AG10803 (cell line): ENCODE measurements at regions not wholly inside any gene's neighbourhood (a gene's known extent, or its start where the extent isn't known, plus 50 kb on each side); places are given as distances from the start of the nearest gene placed in this dataset.
A peak's percentile ranks its signal among the peaks of the same experiment; 100 is the strongest.

ENCODE experiments used
- DNase-seq: peaks from one replicate; pipeline ENCODE4 v3.0.0; 2010; ENCODE audit warnings: low read depth
- H3K4me3 ChIP-seq: 2 replicates; pipeline ENCODE4 v1.5.1; 2011; ENCODE audit warnings: mild to moderate bottlenecking, low read length, control low read depth
- CTCF ChIP-seq: conservative IDR thresholded peaks from 2 replicates; pipeline ENCODE4 v1.5.1; 2011; ENCODE audit warnings: mild to moderate bottlenecking, low read length, control low read depth, inconsistent platforms

DNA sequence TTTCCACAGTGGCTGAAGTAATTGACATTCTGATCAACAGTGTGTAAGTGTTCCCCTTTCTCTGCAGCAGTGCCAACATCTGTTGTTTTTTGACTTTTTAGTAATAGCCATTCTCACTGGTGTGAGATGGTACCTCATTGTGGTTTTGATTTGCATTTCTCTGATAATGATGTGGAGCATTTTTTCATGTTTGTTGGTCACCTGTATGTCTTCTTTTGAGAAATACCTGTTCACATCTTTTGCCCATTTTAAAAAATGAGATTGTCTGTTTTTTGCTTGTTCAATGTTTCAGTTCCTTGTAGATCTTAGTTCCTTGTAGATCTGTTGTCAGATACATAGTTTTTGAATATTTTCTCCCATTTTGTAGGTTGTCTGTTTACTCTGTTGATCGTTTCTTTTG lies 162.5 kb upstream of the PITX1 start:
- no peak overlapping the region for H3K4me3 ChIP-seq
- no peak for DNase-seq
- no peak for TF ChIP-seq CTCF

- no peak overlapping the region for H3K4me3 ChIP-seq
- no peak for TF ChIP-seq CTCF
- DNase-seq = peak; percentile 47
Observed at GRCh38 chr5:135195270-135195608, 161.2 kb upstream of the PITX1 start.

- TF ChIP-seq CTCF = no peak
- DNase-seq = peak; percentile 40
- H3K4me3 ChIP-seq = no peak overlapping the region
Observed at GRCh38 chr5:135194573-135195269, 160.7 kb upstream of the PITX1 start.

DNA sequence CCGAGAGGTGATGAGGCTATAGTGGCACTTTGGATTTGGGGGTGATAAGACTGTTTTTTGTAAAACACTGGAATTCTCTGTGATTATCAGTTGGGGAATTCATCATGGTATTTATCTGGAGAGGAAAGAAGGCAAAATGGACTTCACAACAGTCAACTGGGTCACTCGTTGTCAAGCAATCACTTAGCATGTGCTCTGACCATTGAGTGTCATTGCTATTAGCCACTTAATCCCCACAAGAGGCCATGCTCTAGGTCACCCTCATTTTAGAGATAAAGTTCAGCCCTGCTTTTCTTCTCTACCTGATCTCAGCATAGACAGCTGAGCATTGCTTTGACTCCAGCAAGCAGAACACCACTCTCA lies 160.1 kb upstream of the PITX1 start:
- TF ChIP-seq CTCF = no peak
- H3K4me3 ChIP-seq = no peak overlapping the region
- no peak for DNase-seq

DNA sequence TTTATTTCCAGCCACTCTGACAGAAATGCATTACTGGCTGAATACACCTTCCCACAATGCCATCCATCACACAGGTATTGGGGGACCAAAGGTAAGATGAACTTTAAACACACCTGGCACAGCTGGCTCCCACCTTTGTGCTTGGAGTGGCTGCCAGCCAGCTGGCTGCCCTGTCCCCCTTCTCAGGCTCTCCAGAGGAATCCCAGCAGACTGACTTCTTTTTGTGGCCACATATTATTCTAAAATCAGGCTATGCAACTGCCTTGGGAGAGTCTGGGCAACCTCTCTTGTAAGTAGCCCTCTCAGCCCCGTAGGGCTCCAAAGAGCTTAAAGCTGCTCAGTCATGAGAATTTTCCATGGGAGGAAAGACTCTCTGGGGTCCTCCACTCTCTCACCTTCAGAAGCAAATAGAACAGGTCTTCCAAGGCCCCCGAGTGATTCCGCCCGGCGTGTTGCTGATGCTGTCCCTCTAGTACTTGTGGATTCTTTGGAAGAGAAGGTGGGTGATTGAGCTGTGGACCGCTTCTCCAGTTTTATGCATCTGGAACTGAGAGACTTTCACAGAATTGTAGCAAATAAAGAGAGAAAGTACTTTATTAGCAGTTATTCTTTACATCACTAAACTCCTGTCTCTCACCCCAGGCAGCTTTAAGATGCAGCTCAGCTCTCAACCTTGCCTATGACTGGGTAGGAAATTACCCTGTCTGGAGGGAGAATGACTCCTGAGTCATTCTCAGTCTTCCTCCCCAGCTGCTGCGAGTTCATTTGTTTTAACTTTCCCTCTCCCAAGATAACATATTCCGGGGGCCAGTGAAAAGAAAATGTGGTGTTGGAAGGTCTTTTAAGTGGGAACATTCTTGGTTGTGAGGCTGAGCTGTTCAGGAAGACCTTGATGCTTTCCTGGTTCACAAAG lies 159.4 kb upstream of the PITX1 start:
- no peak overlapping the region for H3K4me3 ChIP-seq
- peak; percentile 30 for DNase-seq
- TF ChIP-seq CTCF = no peak

GRCh38 chr5:135192351-135192750 lies 158.3 kb upstream of the PITX1 start:
- DNase-seq = no peak
- H3K4me3 ChIP-seq = no peak overlapping the region
- no peak for TF ChIP-seq CTCF
